Spleen (tissue), 11 donors: ENCODE measurements at regions not wholly inside any gene's neighbourhood (a gene's known extent, or its start where the extent isn't known, plus 50 kb on each side); places are given as distances from the start of the nearest gene placed in this dataset.

ENCODE experiments used
- DNase-seq: peaks from one replicate; pipeline ENCODE4 v3.0.0-alpha.2; 2020
- H3K27ac ChIP-seq, 8 donors: fragments of 200-600 bp; sonication (generic) in 7 of 8; 1 replicate in 4 of 8; 2 replicates in 4 of 8; pipeline versions ENCODE4 v1.5.0 to v1.8.0; 2016 to 2021; ENCODE audit warnings: inconsistent platforms in 4 of 8, mild to moderate bottlenecking in 4 of 8, moderate library complexity in 1 of 8
- H3K27me3 ChIP-seq, 7 donors: fragments of 200-600 bp; sonication (generic) in 6 of 7; replicated peaks in 1 of 7; 1 replicate in 4 of 7; 2 replicates in 3 of 7; pipeline versions ENCODE4 v1.5.0 to v1.8.0; 2016 to 2021; ENCODE audit warnings: inconsistent platforms in 3 of 7, mild to moderate bottlenecking in 1 of 7
- H3K36me3 ChIP-seq, 6 donors: fragments of 200-600 bp; sonication (generic) in 5 of 6; 1 replicate in 4 of 6; 2 replicates in 2 of 6; pipeline versions ENCODE4 v1.5.0 to v1.8.0; 2016 to 2021; ENCODE audit warnings: inconsistent platforms in 2 of 6
- H3K4me1 ChIP-seq, 6 donors: fragments of 200-600 bp; sonication (generic) in 5 of 6; 1 replicate in 3 of 6; 2 replicates in 3 of 6; pipeline versions ENCODE4 v1.5.0 to v1.8.0; 2016 to 2021; ENCODE audit warnings: inconsistent platforms in 3 of 6
- H3K4me3 ChIP-seq, 8 donors: fragments of 200-600 bp; sonication (generic) in 7 of 8; 1 replicate in 4 of 8; 2 replicates in 4 of 8; pipeline versions ENCODE4 v1.5.0 to v1.8.0; 2016 to 2021; ENCODE audit warnings: inconsistent platforms in 4 of 8, mild to moderate bottlenecking in 4 of 8, moderate library complexity in 2 of 8
- H3K9me3 ChIP-seq, 8 donors: fragments of 200-600 bp; sonication (generic) in 7 of 8; 1 replicate in 4 of 8; 2 replicates in 4 of 8; pipeline versions ENCODE4 v1.5.0 to v1.8.0; 2016 to 2021; ENCODE audit warnings: inconsistent platforms in 4 of 8
- CTCF ChIP-seq, 11 experiments: fragments of 200-600 bp in 7 of 11; fragments of 450-650 bp in 4 of 11; sonication (generic) in 4 of 11; IDR thresholded peaks in 8 of 11; conservative IDR thresholded peaks in 3 of 11; 1 replicate in 7 of 11; 2 replicates in 4 of 11; pipeline versions ENCODE4 v1.4.0 to v1.8.0; 2016 to 2021; ENCODE audit warnings: antibody characterized with exemption in 11 of 11, inconsistent platforms in 4 of 11, mild to moderate bottlenecking in 1 of 11
- POLR2A ChIP-seq, 3 donors: fragments of 450-650 bp; IDR thresholded peaks; one replicate each; pipeline ENCODE4 v1.5.1; 2017; ENCODE audit warnings: antibody characterized with exemption in 3 of 3, mild to moderate bottlenecking in 1 of 3
- POLR2AphosphoS5 ChIP-seq, 3 donors: sonication (generic); formaldehyde crosslinking; IDR thresholded peaks; one replicate each; pipeline ENCODE4 v1.5.1; 2017; ENCODE audit warnings: antibody characterized with exemption in 3 of 3
- WGBS, 5 donors: extraction: QIAGEN DNeasy Blood & Tissue Kit in 3 of 5; methylation state at CpG; one replicate each; pipeline versions ENCODE4 v1.1.5 to v1.1.7; 2013 to 2018; 5-methylcytosine and 5-hydroxymethylcytosine counted together
- intact Hi-C: fragments of 100-400 bp; cut with DNase I; formaldehyde crosslinking; loops from one replicate; pipeline ENCODE4 v1.15.0; 2023; ENCODE audit warnings: low total_unique reads
- donor health status: healthy with polysubstance abuse.
- donor health status: DM: no; HTN: no; CAD: no; lungs with moderate emphysema.
- donor health status: DM: no; HTN: no; CAD: no.
- donor health status: Bipolar disorder and iron deficiency.
- donor health status: healthy.
- donor health status: DM: no; HTN: no; CAD: no.
- donor health status: DM: yes; HTN: yes; CAD: no.

DNA sequence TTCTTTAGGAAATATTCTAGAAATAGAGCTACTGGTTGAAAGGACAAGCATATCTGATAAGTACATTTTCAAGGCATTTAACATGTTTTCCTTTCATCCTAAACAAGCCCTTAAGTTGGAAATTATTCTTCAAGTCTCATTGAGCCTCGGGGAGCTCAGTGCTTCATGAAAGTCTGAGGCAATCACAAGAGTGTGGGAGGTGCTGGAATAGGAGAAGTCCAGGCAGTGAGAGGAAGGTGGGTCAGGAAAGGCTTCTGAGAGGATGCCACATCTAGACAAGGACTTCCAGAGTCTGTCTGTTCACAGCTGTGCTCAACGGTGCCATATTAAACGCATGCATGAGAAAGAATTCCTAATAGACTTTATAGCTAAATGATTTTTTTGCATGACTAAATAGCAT, 69.8 kb downstream of the CD83 start:
- Histone ChIP-seq H3K27me3 (no peaks in the 10 kb centered on the region), H3K36me3 (no peaks in the 10 kb centered on the region), H3K4me1 (no peaks in the 10 kb centered on the region), H3K27ac (no peak overlapping the region), H3K9me3 (no peaks in the 10 kb centered on the region), H3K4me3 (no peak overlapping the region)
- DNase-seq: no peak
- TF ChIP-seq POLR2A (IDR thresholded peaks at IDR 0.05) (no peak), CTCF (IDR thresholded peaks at IDR 0.05 in 8 of 11, conservative IDR thresholded peaks at IDR 0.05 in 3 of 11) (no peak), POLR2AphosphoS5 (IDR thresholded peaks at IDR 0.05) (no peak)
- intact Hi-C loops: no loop called here
- 64 to 87% (median 78%) methylated on average over 3 of the region's 3 CpGs for WGBS, 5 donors

DNA sequence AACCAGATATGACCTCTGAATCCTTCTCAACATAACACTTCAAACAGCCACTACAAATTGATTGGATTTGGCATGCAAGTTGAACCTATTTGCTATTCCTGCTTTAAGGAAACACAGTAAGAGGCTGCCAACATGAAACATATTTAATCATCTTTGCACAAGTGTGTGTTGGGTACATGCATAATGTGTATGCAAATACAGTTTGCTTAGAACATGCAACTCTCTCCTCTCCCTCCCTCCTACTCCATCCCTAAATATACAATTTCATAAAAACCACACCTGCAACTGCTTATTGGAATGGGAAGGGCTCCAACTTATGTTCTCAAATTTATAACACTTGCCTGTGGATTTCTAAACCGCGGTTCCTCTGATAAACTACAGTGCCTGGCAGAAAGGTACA, 71.5 kb downstream of the CD83 start:
- WGBS, 5 donors: 97 to 100% (median 98%) methylated on average over 2 of the region's 2 CpGs
- Histone ChIP-seq H3K36me3 (no peaks in the 10 kb centered on the region), H3K9me3 (no peaks in the 10 kb centered on the region), H3K4me3 (no peak overlapping the region), H3K4me1 (no peaks in the 10 kb centered on the region), H3K27ac (no peak overlapping the region), H3K27me3 (no peaks in the 10 kb centered on the region)
- intact Hi-C loops: no loop called here
- no peak for DNase-seq
- no peak for TF ChIP-seq POLR2AphosphoS5 (IDR thresholded peaks at IDR 0.05)
- TF ChIP-seq POLR2A (IDR thresholded peaks at IDR 0.05): no peak
- no peak for TF ChIP-seq CTCF (IDR thresholded peaks at IDR 0.05 in 8 of 11, conservative IDR thresholded peaks at IDR 0.05 in 3 of 11)

DNA sequence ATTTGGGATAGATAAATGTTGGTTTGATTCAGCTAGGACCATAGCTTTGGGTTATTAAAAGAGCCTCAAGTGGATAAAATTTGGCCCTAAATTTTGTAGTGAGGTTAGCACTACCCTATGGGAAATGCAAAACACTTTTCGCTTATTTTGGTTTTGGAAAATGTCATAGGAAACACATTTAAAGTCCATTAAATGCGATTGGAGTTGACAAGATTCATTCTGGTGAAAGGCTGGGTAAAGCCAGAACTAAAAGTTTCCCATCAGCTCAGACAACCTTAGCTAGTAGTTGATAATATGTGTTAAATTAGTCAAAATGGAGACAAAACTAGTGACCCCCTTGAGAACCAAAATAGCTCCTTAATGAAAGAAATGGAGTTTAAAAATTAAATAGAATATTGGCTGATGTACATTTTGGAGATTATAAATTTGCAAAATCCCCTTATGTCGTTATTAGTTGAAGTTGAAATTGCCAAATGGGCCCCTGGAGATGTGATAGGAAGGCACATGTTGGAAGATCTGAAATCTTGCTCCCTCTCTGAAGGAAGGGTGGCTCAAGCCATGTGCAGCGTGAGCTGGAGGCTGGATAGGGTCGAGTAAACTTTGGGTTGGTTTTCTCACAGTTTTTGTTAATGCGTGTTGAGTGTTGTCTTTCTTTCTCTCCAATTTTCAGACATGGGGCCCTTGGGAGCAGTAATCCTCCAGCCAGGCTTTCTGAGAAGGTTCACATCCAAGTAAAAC, 72.8 kb downstream of the CD83 start:
- Histone ChIP-seq H3K4me3 (no peak overlapping the region), H3K36me3 (no peaks in the 10 kb centered on the region), H3K4me1 (no peaks in the 10 kb centered on the region), H3K27ac (no peak overlapping the region), H3K27me3 (no peaks in the 10 kb centered on the region), H3K9me3 (no peaks in the 10 kb centered on the region)
- TF ChIP-seq POLR2AphosphoS5 (IDR thresholded peaks at IDR 0.05) (no peak), CTCF (IDR thresholded peaks at IDR 0.05 in 8 of 11, conservative IDR thresholded peaks at IDR 0.05 in 3 of 11) (no peak), POLR2A (IDR thresholded peaks at IDR 0.05) (no peak)
- intact Hi-C loops: no loop called here
- DNase-seq: no peak
- 85 to 95% (median 90%) methylated on average over 6 of the region's 6 CpGs for WGBS, 5 donors

GRCh38 chr6:14190929-14191224, 73.3 kb downstream of the CD83 start:
- no peak overlapping the region for H3K27ac ChIP-seq
- DNase-seq: no peak
- no peak overlapping the region for H3K4me3 ChIP-seq
- intact Hi-C loops: no loop called here
- H3K27me3 ChIP-seq: no peaks in the 10 kb centered on the region
- no peaks in the 10 kb centered on the region for H3K4me1 ChIP-seq
- no peaks in the 10 kb centered on the region for H3K9me3 ChIP-seq
- WGBS, 5 donors: 88 to 93% (median 91%) methylated on average over 6 of the region's 6 CpGs
- H3K36me3 ChIP-seq: no peaks in the 10 kb centered on the region
- TF ChIP-seq POLR2AphosphoS5 (IDR thresholded peaks at IDR 0.05): no peak
- TF ChIP-seq POLR2A (IDR thresholded peaks at IDR 0.05): no peak
- no peak for TF ChIP-seq CTCF (IDR thresholded peaks at IDR 0.05 in 8 of 11, conservative IDR thresholded peaks at IDR 0.05 in 3 of 11)
